ENCODE measurements at regions not wholly inside any gene's neighbourhood (a gene's known extent, or its start where the extent isn't known, plus 50 kb on each side); places are given as distances from the start of the nearest gene placed in this dataset.

GRCh38 chr12:116474331-116474730, 84.8 kb upstream of the MAP1LC3B2 start:
- H3K36me3 ChIP-seq, result no peaks in the 10 kb centered on the region
- no peak overlapping the region for H3K4me3 ChIP-seq
- no peaks in the 10 kb centered on the region for H3K27me3 ChIP-seq
- intact Hi-C loops (cut with DNase I), result no loop called here
- ATAC-seq (no peak), DNase-seq (no peak)
- H3K27ac ChIP-seq, result no peak overlapping the region
- no peaks in the 10 kb centered on the region for H3K4me1 ChIP-seq
- peaks cover 0 to 21% of the 10 kb centered on the region in 2 donors for H3K9me3 ChIP-seq
- TF ChIP-seq CTCF (IDR thresholded peaks at IDR 0.05), result no peak

- DNase-seq (no peak), ATAC-seq (no peak)
- no peak for TF ChIP-seq CTCF (IDR thresholded peaks at IDR 0.05)
- H3K36me3 ChIP-seq, result no peaks in the 10 kb centered on the region
- intact Hi-C loops (cut with DNase I), result no loop called here
- H3K27ac ChIP-seq, result no peak overlapping the region
- H3K27me3 ChIP-seq, result no peaks in the 10 kb centered on the region
- H3K9me3 ChIP-seq, result peaks cover 0 to 21% of the 10 kb centered on the region in 2 donors
- no peak overlapping the region for H3K4me3 ChIP-seq
- no peaks in the 10 kb centered on the region for H3K4me1 ChIP-seq
These were observed 84.3 kb upstream of the MAP1LC3B2 start for GRCh38 chr12:116474899-116475298.

- Histone ChIP-seq H3K27ac (no peak overlapping the region), H3K36me3 (no peaks in the 10 kb centered on the region), H3K27me3 (peaks cover 0 to under 1% of the 10 kb centered on the region in 2 donors), H3K4me1 (no peaks in the 10 kb centered on the region), H3K9me3 (peaks cover 0 to 21% of the 10 kb centered on the region in 2 donors), H3K4me3 (no peak overlapping the region)
- DNase-seq (peak in 2 of 4 donors; percentile 50 to 69), ATAC-seq (no peak)
- intact Hi-C loops (cut with DNase I), result no loop called here
- no peak for TF ChIP-seq CTCF (IDR thresholded peaks at IDR 0.05)
These were observed 82.9 kb upstream of the MAP1LC3B2 start for GRCh38 chr12:116476227-116476822.

- ATAC-seq, result no peak
- intact Hi-C loops (cut with DNase I), result no loop called here
- peaks cover 0 to 13% of the 10 kb centered on the region in 2 donors for H3K27me3 ChIP-seq
- no peak for TF ChIP-seq CTCF (IDR thresholded peaks at IDR 0.05)
- no peak overlapping the region for H3K27ac ChIP-seq
- no peaks in the 10 kb centered on the region for H3K36me3 ChIP-seq
- peaks cover 0 to 21% of the 10 kb centered on the region in 2 donors for H3K9me3 ChIP-seq
- H3K4me3 ChIP-seq, result no peak overlapping the region
- no peak for DNase-seq
- H3K4me1 ChIP-seq, result no peaks in the 10 kb centered on the region
These were observed 80.9 kb upstream of the MAP1LC3B2 start for GRCh38 chr12:116478243-116478773.

GRCh38 chr12:116480210-116480810, 78.9 kb upstream of the MAP1LC3B2 start:
- Histone ChIP-seq H3K4me3 (no peak overlapping the region), H3K4me1 (no peaks in the 10 kb centered on the region)
- TF ChIP-seq CTCF (IDR thresholded peaks at IDR 0.05), result no peak

More at GRCh38 chr12:116480210-116480810, 78.9 kb upstream of the MAP1LC3B2 start:
- Histone ChIP-seq H3K9me3 (peaks cover 0 to 21% of the 10 kb centered on the region in 2 donors), H3K27ac (no peak overlapping the region), H3K27me3 (peaks cover 0 to 13% of the 10 kb centered on the region in 2 donors), H3K36me3 (no peaks in the 10 kb centered on the region)
- intact Hi-C loops (cut with DNase I), result no loop called here
- ATAC-seq, result no peak
- no peak for DNase-seq
